GM12878 (cell line): ENCODE measurements at regions not wholly inside any gene's neighbourhood (a gene's known extent, or its start where the extent isn't known, plus 50 kb on each side); places are given as distances from the start of the nearest gene placed in this dataset.

Source experiments
- ATAC-seq: fragments of 200-7000 bp; cut with Tn5 transposase; 3 replicates; pipeline ENCODE4 v1.9.1; 2020; ENCODE audit warnings: mild to moderate bottlenecking, moderate library complexity
- BruUV-seq: library from RNA; stranded (reverse); fragments of 400-500 nt; replicated peaks from 2 replicates; lab custom pipeline; 2021; lab: Mats Ljungman, UMichigan
- CTCF ChIA-PET: fragments of 300-600 bp; sonication (Branson Sonifier 250); formaldehyde crosslinking; extraction: SDS; loops from one replicate; lab custom pipeline; 2021; ENCODE audit warnings: inconsistent platforms; lab: Yijun Ruan, JAX
- POLR2A ChIA-PET: fragments of 350-600 bp; formaldehyde crosslinking; extraction: SDS; loops from one replicate; lab custom pipeline; 2021; ENCODE audit warnings: inconsistent platforms; lab: Charles Lee
- RAD21 ChIA-PET: fragments of 300-600 bp; sonication (Branson Sonifier 250); formaldehyde crosslinking; loops from one replicate; lab custom pipeline; 2023; ENCODE audit warnings: antibody characterized with exemption; ENCODE audit not compliant: unreplicated experiment; lab: Charles Lee
- SMC1A ChIA-PET: fragments of 300-600 bp; sonication (Branson Sonifier 250); formaldehyde crosslinking; loops from one replicate; lab custom pipeline; 2023; ENCODE audit not compliant: unreplicated experiment, uncharacterized antibody; lab: Charles Lee
- DNase-seq: peaks from one replicate; pipeline ENCODE4 v3.0.0-alpha.2; 2011; ENCODE audit warnings: low read depth, low spot score
- FAIRE-seq: peaks from 3 replicates; lab custom pipeline; 2011; peaks lifted over from hg19 to GRCh38; lab: Jason Lieb, UNC
- H2AFZ ChIP-seq: 2 replicates; pipeline ENCODE4 v1.6.0; 2011; ENCODE audit warnings: low read depth, low read length, control low read depth; ENCODE audit not compliant: control insufficient read depth
- H3K27ac ChIP-seq: 2 replicates; pipeline ENCODE4 v1.5.1; 2011; ENCODE audit warnings: control low read depth; ENCODE audit not compliant: control insufficient read depth, insufficient read depth
- H3K27me3 ChIP-seq, 2 experiments: replicated peaks in 1 of 2; 2 replicates each; pipeline versions ENCODE4 v1.6.0 to v1.6.1; 2011; ENCODE audit warnings: low read length in 1 of 2; ENCODE audit not compliant: control insufficient read depth in 2 of 2, insufficient read depth in 2 of 2
- H3K36me3 ChIP-seq, 2 experiments: 2 replicates each; pipeline ENCODE4 v1.5.1; 2011; ENCODE audit warnings: low read length in 1 of 2; ENCODE audit not compliant: control insufficient read depth in 2 of 2, insufficient read depth in 2 of 2
- H3K4me1 ChIP-seq: 2 replicates; pipeline ENCODE4 v1.6.1; 2011; ENCODE audit warnings: mild to moderate bottlenecking, low read length, moderate library complexity, mixed read lengths; ENCODE audit not compliant: control insufficient read depth, insufficient read depth
- H3K4me2 ChIP-seq: 2 replicates; pipeline ENCODE4 v1.6.0; 2011; ENCODE audit warnings: control low read depth; ENCODE audit not compliant: control insufficient read depth, insufficient read depth
- H3K4me3 ChIP-seq: fragments of 200-600 bp; sonication (generic); 2 replicates; pipeline ENCODE4 v1.5.1; 2016
- H3K79me2 ChIP-seq: 2 replicates; pipeline ENCODE4 v1.6.0; 2011; ENCODE audit warnings: low read length; ENCODE audit not compliant: control insufficient read depth, insufficient read depth
- H3K9ac ChIP-seq: 2 replicates; pipeline ENCODE4 v1.8.0; 2011; ENCODE audit warnings: low read length, control low read depth, mixed read lengths; ENCODE audit not compliant: control insufficient read depth, insufficient read depth
- H3K9me3 ChIP-seq: replicated peaks from 3 replicates; pipeline ENCODE4 v1.5.1; 2011; ENCODE audit warnings: mild to moderate bottlenecking, low read length; ENCODE audit not compliant: control insufficient read depth, insufficient read depth
- H4K20me1 ChIP-seq: 2 replicates; pipeline ENCODE4 v1.6.0; 2011; ENCODE audit not compliant: control insufficient read depth, insufficient read depth
- ATF7 ChIP-seq: fragments of 450-650 bp; IDR thresholded peaks from 2 replicates; pipeline ENCODE4 v1.6.1; 2016; ENCODE audit warnings: low read depth, mild to moderate bottlenecking
- CREB1 ChIP-seq: IDR thresholded peaks from 2 replicates; pipeline ENCODE4 v1.6.1; 2012; ENCODE audit warnings: low read depth, mild to moderate bottlenecking, inconsistent platforms
- EED ChIP-seq: sonication (generic); IDR thresholded peaks from 2 replicates; pipeline ENCODE4 v1.6.1; 2016; ENCODE audit warnings: antibody characterized with exemption, low read depth
- NBN ChIP-seq: fragments of 450-650 bp; IDR thresholded peaks from 2 replicates; pipeline ENCODE4 v1.6.1; 2016
- PAX8 ChIP-seq: fragments of 450-650 bp; IDR thresholded peaks from 2 replicates; pipeline ENCODE4 v1.6.1; 2017; ENCODE audit warnings: mild to moderate bottlenecking, moderate library complexity
- PML ChIP-seq: IDR thresholded peaks from 2 replicates; pipeline ENCODE4 v1.6.1; 2012; ENCODE audit warnings: low read length, inconsistent platforms
- POLR2AphosphoS2 ChIP-seq: IDR thresholded peaks from 2 replicates; pipeline ENCODE4 v1.6.1; 2011; ENCODE audit warnings: low read depth, mild to moderate bottlenecking, low read length, improper control_type of control experiment, moderate library complexity
- RCOR1 ChIP-seq: conservative IDR thresholded peaks from 2 replicates; pipeline ENCODE4 v1.6.1; 2012; ENCODE audit warnings: low read depth, low read length, improper control_type of control experiment
- SMC3 ChIP-seq: IDR thresholded peaks from 2 replicates; pipeline ENCODE4 v1.6.1; 2011; ENCODE audit warnings: low read length, improper control_type of control experiment, borderline replicate concordance
- WGBS: methylation state at CpG from one replicate; pipeline ENCODE4 v1.1.6; 2016; ENCODE audit warnings: low lambda C conversion rate; ENCODE audit not compliant: insufficient replicate concordance, insufficient coverage; ENCODE audit errors: missing lambda C conversion rate; 5-methylcytosine and 5-hydroxymethylcytosine counted together
- in situ Hi-C: fragments of 300-500 bp; cut with MboI; formaldehyde crosslinking; loops from 9 replicates; pipeline ENCODE4 v1.14.3; 2018; ENCODE audit warnings: mixed read lengths
- intact Hi-C: fragments of 100-400 bp; cut with micrococcal nuclease; formaldehyde crosslinking; loops from one replicate; pipeline ENCODE4 v1.14.2; 2022; ENCODE audit not compliant: unreplicated experiment
- TF ChIP-seq, protein P1 (sequence below): fragments of 450-650 bp; formaldehyde crosslinking; IDR thresholded peaks from 2 replicates; pipeline ENCODE4 v1.4.0; 2020; ENCODE audit warnings: mild to moderate bottlenecking, moderate library complexity

DNA sequence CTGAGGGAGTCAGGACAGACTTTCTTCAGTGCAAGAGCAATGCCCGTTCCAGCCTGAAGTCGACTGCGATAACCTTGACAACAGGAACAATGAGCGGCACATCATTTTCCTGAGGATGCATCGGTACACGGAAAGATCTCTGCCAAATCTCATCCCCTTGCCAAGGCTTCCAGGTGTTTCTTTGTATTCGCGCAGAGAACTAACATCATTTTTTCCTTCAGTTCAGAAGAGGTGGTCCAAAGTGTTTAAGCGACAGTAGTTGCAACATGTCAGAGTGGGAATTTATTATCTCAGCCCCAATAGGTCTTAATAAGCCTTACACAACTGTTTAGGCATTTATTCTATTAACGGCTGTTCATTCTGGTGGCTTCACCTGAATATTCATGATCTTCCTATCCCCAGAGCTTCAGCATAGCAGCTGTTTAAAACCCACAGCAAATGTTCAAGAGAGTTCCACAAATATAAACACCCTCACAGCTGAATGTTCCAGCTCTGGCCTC, 129.7 kb upstream of the NFIA start:
- Histone ChIP-seq H3K4me2 (no peak overlapping the region), H3K27me3 (no peaks in the 10 kb centered on the region; a peak in 1 of 4 replicates), H3K9ac (no peak overlapping the region), H3K4me3 (no peak overlapping the region), H4K20me1 (no peaks in the 10 kb centered on the region), H3K4me1 (no peaks in the 10 kb centered on the region), H3K9me3 (no peaks in the 10 kb centered on the region), H3K27ac (no peak overlapping the region), H3K79me2 (no peaks in the 10 kb centered on the region), H2AFZ (no peak overlapping the region), H3K36me3 (no peaks in the 10 kb centered on the region)
- WGBS: 58% methylated on average over 10 of the region's 10 CpGs
- ChIA-PET SMC1A (no interaction called here), RAD21 (no interaction called here), POLR2A (no interaction called here), CTCF (no interaction called here)
- FAIRE-seq (no peak), ATAC-seq (no peak), DNase-seq (no peak)
- intact Hi-C loops: no loop called here
- no TSS peak for BruUV-seq
- in situ Hi-C loops: no loop called here
- TF ChIP-seq ATF7 (no peak), PAX8 (no peak), SMC3 (no peak), NBN (no peak), POLR2AphosphoS2 (no peak), CREB1 (no peak), EED (no peak), PML (no peak), RCOR1 (no peak)
- TF ChIP-seq, protein P1, sequence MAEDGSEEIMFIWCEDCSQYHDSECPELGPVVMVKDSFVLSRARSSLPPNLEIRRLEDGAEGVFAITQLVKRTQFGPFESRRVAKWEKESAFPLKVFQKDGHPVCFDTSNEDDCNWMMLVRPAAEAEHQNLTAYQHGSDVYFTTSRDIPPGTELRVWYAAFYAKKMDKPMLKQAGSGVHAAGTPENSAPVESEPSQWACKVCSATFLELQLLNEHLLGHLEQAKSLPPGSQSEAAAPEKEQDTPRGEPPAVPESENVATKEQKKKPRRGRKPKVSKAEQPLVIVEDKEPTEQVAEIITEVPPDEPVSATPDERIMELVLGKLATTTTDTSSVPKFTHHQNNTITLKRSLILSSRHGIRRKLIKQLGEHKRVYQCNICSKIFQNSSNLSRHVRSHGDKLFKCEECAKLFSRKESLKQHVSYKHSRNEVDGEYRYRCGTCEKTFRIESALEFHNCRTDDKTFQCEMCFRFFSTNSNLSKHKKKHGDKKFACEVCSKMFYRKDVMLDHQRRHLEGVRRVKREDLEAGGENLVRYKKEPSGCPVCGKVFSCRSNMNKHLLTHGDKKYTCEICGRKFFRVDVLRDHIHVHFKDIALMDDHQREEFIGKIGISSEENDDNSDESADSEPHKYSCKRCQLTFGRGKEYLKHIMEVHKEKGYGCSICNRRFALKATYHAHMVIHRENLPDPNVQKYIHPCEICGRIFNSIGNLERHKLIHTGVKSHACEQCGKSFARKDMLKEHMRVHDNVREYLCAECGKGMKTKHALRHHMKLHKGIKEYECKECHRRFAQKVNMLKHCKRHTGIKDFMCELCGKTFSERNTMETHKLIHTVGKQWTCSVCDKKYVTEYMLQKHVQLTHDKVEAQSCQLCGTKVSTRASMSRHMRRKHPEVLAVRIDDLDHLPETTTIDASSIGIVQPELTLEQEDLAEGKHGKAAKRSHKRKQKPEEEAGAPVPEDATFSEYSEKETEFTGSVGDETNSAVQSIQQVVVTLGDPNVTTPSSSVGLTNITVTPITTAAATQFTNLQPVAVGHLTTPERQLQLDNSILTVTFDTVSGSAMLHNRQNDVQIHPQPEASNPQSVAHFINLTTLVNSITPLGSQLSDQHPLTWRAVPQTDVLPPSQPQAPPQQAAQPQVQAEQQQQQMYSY (CRISPR knock-in tag): no peak
